ENCODE measurements at regions not wholly inside any gene's neighbourhood (a gene's known extent, or its start where the extent isn't known, plus 50 kb on each side); places are given as distances from the start of the nearest gene placed in this dataset.

DNA sequence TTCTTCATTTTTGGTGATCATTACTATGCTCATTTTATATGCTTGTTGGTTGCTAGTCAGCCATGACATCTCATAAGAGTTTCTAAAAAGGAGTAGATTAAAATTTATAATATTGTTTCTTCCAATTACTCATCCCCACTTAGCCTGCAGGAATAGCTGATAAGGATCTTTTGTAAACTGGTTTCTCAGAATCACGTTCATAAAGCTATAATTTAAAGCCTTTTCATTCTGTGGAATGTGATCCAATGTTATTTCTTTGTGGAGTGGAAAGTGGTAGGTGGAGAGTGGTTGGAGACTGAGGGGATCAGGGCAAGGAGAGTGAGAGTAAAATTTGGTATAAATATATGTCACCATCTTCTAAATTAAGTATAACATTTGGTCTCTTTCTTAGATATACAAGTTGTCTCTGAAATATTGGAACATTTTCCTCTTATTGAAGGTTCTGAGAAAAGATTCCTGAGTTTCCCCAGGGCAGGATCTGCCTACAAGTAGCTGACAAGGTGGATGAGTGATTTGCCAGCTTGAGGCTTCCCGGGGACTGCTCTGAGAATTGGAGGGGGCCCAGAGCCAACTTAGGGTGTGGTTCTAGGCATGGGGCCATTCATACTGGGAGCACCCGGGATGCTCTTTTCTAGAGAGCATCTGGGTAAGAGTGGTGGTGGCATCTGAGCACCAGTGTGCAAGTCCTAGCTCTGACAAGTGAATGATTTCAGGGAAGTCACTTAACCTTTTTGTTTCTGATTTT, 116.4 kb downstream of the TBX19 start:
- no peaks in the 10 kb centered on the region for H3K27me3 ChIP-seq (ENCODE audit: control insufficient read depth, insufficient read depth, low read length)
- peaks cover 9% of the 10 kb centered on the region for H3K4me1 ChIP-seq (ENCODE audit: control insufficient read depth, insufficient read depth, low read length)
- no peak overlapping the region for H3K4me3 ChIP-seq (ENCODE audit: low read depth, low read length)
- H3K36me3 ChIP-seq (ENCODE audit: control insufficient read depth, insufficient read depth, low read length) = no peaks in the 10 kb centered on the region
- H3K27ac ChIP-seq (ENCODE audit: low read depth, low read length) = no peak overlapping the region
- 55% methylated on average over 2 of the region's 3 CpGs for WGBS (ENCODE audit: insufficient coverage)
- H3K9me3 ChIP-seq (ENCODE audit: control insufficient read depth, insufficient read depth, low read length) = no peaks in the 10 kb centered on the region
- DNase-seq (ENCODE audit: low read depth in 4 of 6, low spot score in 6 of 6) = no peak

DNA sequence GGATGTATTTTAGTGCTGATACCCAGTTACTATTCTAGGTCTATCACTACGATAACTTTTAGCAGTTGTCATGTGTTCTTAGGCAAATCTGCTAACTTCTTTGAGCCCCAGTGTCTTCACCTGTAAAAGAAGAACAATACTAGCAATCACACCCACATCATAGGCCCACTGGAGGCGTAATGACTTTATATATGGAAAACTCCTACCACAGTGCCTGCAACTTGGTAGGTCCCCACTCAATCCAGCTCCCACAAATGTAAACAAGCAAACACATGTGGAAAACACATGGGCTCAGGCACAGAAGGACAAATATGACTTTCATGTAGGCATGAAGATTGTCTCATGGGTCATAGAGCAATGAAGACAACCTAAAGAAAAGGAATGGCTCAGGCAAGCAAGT, 115.8 kb downstream of the TBX19 start:
- no peak overlapping the region for H3K27ac ChIP-seq (ENCODE audit: low read depth, low read length)
- H3K4me1 ChIP-seq (ENCODE audit: control insufficient read depth, insufficient read depth, low read length) = peaks cover 9% of the 10 kb centered on the region
- WGBS (ENCODE audit: insufficient coverage) = no CpG with 5 or more reads among the region's 2 CpGs
- no peaks in the 10 kb centered on the region for H3K36me3 ChIP-seq (ENCODE audit: control insufficient read depth, insufficient read depth, low read length)
- H3K4me3 ChIP-seq (ENCODE audit: low read depth, low read length) = no peak overlapping the region
- no peak for DNase-seq (ENCODE audit: low read depth in 4 of 6, low spot score in 6 of 6)
- H3K9me3 ChIP-seq (ENCODE audit: control insufficient read depth, insufficient read depth, low read length) = no peaks in the 10 kb centered on the region
- H3K27me3 ChIP-seq (ENCODE audit: control insufficient read depth, insufficient read depth, low read length) = no peaks in the 10 kb centered on the region

GRCh38 chr1:168394858-168395257, 114.2 kb downstream of the TBX19 start:
- peaks cover 9% of the 10 kb centered on the region for H3K4me1 ChIP-seq (ENCODE audit: control insufficient read depth, insufficient read depth, low read length)
- no peak for DNase-seq (ENCODE audit: low read depth in 4 of 6, low spot score in 6 of 6)
- H3K27me3 ChIP-seq (ENCODE audit: control insufficient read depth, insufficient read depth, low read length) = no peaks in the 10 kb centered on the region
- no peak overlapping the region for H3K4me3 ChIP-seq (ENCODE audit: low read depth, low read length)
- no peaks in the 10 kb centered on the region for H3K36me3 ChIP-seq (ENCODE audit: control insufficient read depth, insufficient read depth, low read length)
- WGBS (ENCODE audit: insufficient coverage) = 100% methylated on average over 1 of the region's 1 CpG
- H3K9me3 ChIP-seq (ENCODE audit: control insufficient read depth, insufficient read depth, low read length) = no peaks in the 10 kb centered on the region
- H3K27ac ChIP-seq (ENCODE audit: low read depth, low read length) = no peak overlapping the region

- no peaks in the 10 kb centered on the region for H3K27me3 ChIP-seq (ENCODE audit: control insufficient read depth, insufficient read depth, low read length)
- peaks cover 3% of the 10 kb centered on the region for H3K4me1 ChIP-seq (ENCODE audit: control insufficient read depth, insufficient read depth, low read length)
- H3K9me3 ChIP-seq (ENCODE audit: control insufficient read depth, insufficient read depth, low read length) = no peaks in the 10 kb centered on the region
- no peak for DNase-seq (ENCODE audit: low read depth in 4 of 6, low spot score in 6 of 6)
- no peaks in the 10 kb centered on the region for H3K36me3 ChIP-seq (ENCODE audit: control insufficient read depth, insufficient read depth, low read length)
- H3K4me3 ChIP-seq (ENCODE audit: low read depth, low read length) = no peak overlapping the region
- no peak overlapping the region for H3K27ac ChIP-seq (ENCODE audit: low read depth, low read length)
- 62% methylated on average over 4 of the region's 5 CpGs for WGBS (ENCODE audit: insufficient coverage)
Measured at GRCh38 chr1:168392958-168393549, 112.4 kb downstream of the TBX19 start.

DNA sequence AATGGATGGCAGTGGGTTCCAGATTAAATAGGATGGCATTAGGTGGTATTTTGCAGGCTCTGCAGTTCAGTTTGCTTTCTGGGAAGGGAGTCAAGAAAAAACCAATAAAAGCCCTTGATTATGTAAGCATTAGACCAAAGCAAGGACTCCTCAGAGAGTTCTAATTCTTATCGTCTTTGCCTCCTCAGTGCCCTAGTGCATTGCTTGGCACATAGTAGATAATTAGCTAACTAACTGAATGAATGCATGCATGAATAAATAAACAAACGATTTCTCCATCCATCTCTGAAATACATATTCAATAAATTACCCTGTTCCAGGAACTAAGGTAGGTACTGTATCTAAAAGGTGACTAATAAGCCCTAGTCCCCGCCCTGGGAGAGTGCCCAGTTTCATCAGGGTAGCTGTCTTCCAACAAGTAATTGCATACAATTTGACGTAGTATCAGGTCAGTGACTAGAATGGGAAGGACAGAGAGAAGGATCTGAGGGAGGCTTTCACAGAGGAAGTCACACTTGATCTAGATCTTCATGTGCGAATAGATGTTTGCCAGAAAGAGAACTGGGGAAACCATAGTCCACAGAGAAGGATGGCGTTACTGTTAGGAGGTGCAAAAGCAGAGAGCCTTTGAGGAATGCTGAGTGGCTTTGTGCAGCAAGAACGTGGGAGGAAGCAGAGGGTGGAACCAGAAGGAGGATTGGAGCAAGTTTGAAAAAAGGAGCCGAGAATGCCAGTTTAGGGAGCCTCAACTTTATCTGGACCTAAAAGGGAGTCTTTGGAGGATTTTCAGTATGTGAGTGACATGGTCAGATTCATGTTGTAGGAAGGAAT, 111.4 kb downstream of the TBX19 start:
- no peak overlapping the region for H3K27ac ChIP-seq (ENCODE audit: low read depth, low read length)
- 80% methylated on average over 5 of the region's 8 CpGs for WGBS (ENCODE audit: insufficient coverage)
- peak in 4 of 6 donors; percentile 19 to 93 (median 47) for DNase-seq (ENCODE audit: low read depth in 4 of 6, low spot score in 6 of 6)

GRCh38 chr1:168390271-168390670, 109.6 kb downstream of the TBX19 start:
- Histone ChIP-seq H3K36me3 (ENCODE audit: control insufficient read depth, insufficient read depth, low read length) (no peaks in the 10 kb centered on the region), H3K27ac (ENCODE audit: low read depth, low read length) (no peak overlapping the region), H3K27me3 (ENCODE audit: control insufficient read depth, insufficient read depth, low read length) (no peaks in the 10 kb centered on the region), H3K9me3 (ENCODE audit: control insufficient read depth, insufficient read depth, low read length) (no peaks in the 10 kb centered on the region), H3K4me1 (ENCODE audit: control insufficient read depth, insufficient read depth, low read length) (peaks cover 8% of the 10 kb centered on the region), H3K4me3 (ENCODE audit: low read depth, low read length) (no peak overlapping the region)
- WGBS (ENCODE audit: insufficient coverage) = no CpG with 5 or more reads among the region's 2 CpGs
- DNase-seq (ENCODE audit: low read depth in 4 of 6, low spot score in 6 of 6) = no peak

More for the DNA sequence above, 111.4 kb downstream of the TBX19 start:
- no peak overlapping the region for H3K4me3 ChIP-seq (ENCODE audit: low read depth, low read length)
- H3K9me3 ChIP-seq (ENCODE audit: control insufficient read depth, insufficient read depth, low read length) = no peaks in the 10 kb centered on the region
- peaks cover 6% of the 10 kb centered on the region for H3K4me1 ChIP-seq (ENCODE audit: control insufficient read depth, insufficient read depth, low read length)
- no peaks in the 10 kb centered on the region for H3K27me3 ChIP-seq (ENCODE audit: control insufficient read depth, insufficient read depth, low read length)
- no peaks in the 10 kb centered on the region for H3K36me3 ChIP-seq (ENCODE audit: control insufficient read depth, insufficient read depth, low read length)

GRCh38 chr1:168387781-168388760, 107.4 kb downstream of the TBX19 start:
- Histone ChIP-seq H3K4me3 (ENCODE audit: low read depth, low read length) (no peak overlapping the region), H3K9me3 (ENCODE audit: control insufficient read depth, insufficient read depth, low read length) (no peaks in the 10 kb centered on the region), H3K27ac (ENCODE audit: low read depth, low read length) (no peak overlapping the region), H3K27me3 (ENCODE audit: control insufficient read depth, insufficient read depth, low read length) (no peaks in the 10 kb centered on the region), H3K4me1 (ENCODE audit: control insufficient read depth, insufficient read depth, low read length) (peaks cover 6% of the 10 kb centered on the region), H3K36me3 (ENCODE audit: control insufficient read depth, insufficient read depth, low read length) (no peaks in the 10 kb centered on the region)
- WGBS (ENCODE audit: insufficient coverage) = 90% methylated on average over 2 of the region's 5 CpGs
- DNase-seq (ENCODE audit: low read depth in 4 of 6, low spot score in 6 of 6) = no peak

GRCh38 chr1:168386949-168387586, 106.4 kb downstream of the TBX19 start:
- H3K4me3 ChIP-seq (ENCODE audit: low read depth, low read length) = no peak overlapping the region
- H3K9me3 ChIP-seq (ENCODE audit: control insufficient read depth, insufficient read depth, low read length) = no peaks in the 10 kb centered on the region
- WGBS (ENCODE audit: insufficient coverage) = 28% methylated on average over 22 of the region's 25 CpGs
- H3K27me3 ChIP-seq (ENCODE audit: control insufficient read depth, insufficient read depth, low read length) = no peaks in the 10 kb centered on the region
- peak in 4 of 6 donors; percentile 31 to 93 (median 42) for DNase-seq (ENCODE audit: low read depth in 4 of 6, low spot score in 6 of 6)
- no peaks in the 10 kb centered on the region for H3K36me3 ChIP-seq (ENCODE audit: control insufficient read depth, insufficient read depth, low read length)
- peaks cover 5% of the 10 kb centered on the region for H3K4me1 ChIP-seq (ENCODE audit: control insufficient read depth, insufficient read depth, low read length)
- H3K27ac ChIP-seq (ENCODE audit: low read depth, low read length) = no peak overlapping the region
